ENCODE measurements at regions not wholly inside any gene's neighbourhood (a gene's known extent, or its start where the extent isn't known, plus 50 kb on each side); places are given as distances from the start of the nearest gene placed in this dataset.

- TF ChIP-seq SP1 (IDR thresholded peaks at IDR 0.05) = no peak
- no peak for TF ChIP-seq FOXA1 (IDR thresholded peaks at IDR 0.05)
- no peak for TF ChIP-seq TARDBP (IDR thresholded peaks at IDR 0.05)
- no peak for TF ChIP-seq FOXM1 (IDR thresholded peaks at IDR 0.05; ENCODE audit: borderline replicate concordance)
- TF ChIP-seq HDGF (IDR thresholded peaks at IDR 0.05; ENCODE audit: borderline replicate concordance) = no peak
- TF ChIP-seq ZNF384 (IDR thresholded peaks at IDR 0.05) = no peak
- TF ChIP-seq PKNOX1 (IDR thresholded peaks at IDR 0.05) = no peak
- no peak for TF ChIP-seq NFRKB (IDR thresholded peaks at IDR 0.05)
- ChIA-PET POLR2A (no interaction called here), CTCF (no interaction called here)
- DNase-seq (ENCODE audit: extremely low spot score) = no peak
Measured at GRCh38 chr2:217703999-217704398, 298.8 kb downstream of the TNS1 start.

- CTCF ChIA-PET = no interaction called here
- POLR2A ChIA-PET = no interaction called here
Measured at GRCh38 chr2:217703102-217703501, 299.7 kb downstream of the TNS1 start.

GRCh38 chr2:217701622-217702021 is 301.2 kb downstream of the TNS1 start:
- DNase-seq (ENCODE audit: extremely low spot score) = no peak
- CTCF ChIA-PET = no interaction called here
- POLR2A ChIA-PET = no interaction called here
- TF ChIP-seq HDGF (IDR thresholded peaks at IDR 0.05; ENCODE audit: borderline replicate concordance) (no peak), FOXM1 (IDR thresholded peaks at IDR 0.05; ENCODE audit: borderline replicate concordance) (no peak), ARNT (IDR thresholded peaks at IDR 0.05) (no peak), TARDBP (IDR thresholded peaks at IDR 0.05) (no peak), SUZ12 (IDR thresholded peaks at IDR 0.05) (no peak), ZNF384 (IDR thresholded peaks at IDR 0.05) (no peak), ELF4 (IDR thresholded peaks at IDR 0.05) (no peak)

More at GRCh38 chr2:217703102-217703501, 299.7 kb downstream of the TNS1 start:
- DNase-seq (ENCODE audit: extremely low spot score) = no peak
- TF ChIP-seq ELF4 (IDR thresholded peaks at IDR 0.05) = no peak
- no peak for TF ChIP-seq LEF1 (IDR thresholded peaks at IDR 0.05; ENCODE audit: borderline replicate concordance)
- TF ChIP-seq SUZ12 (IDR thresholded peaks at IDR 0.05) = no peak
- no peak for TF ChIP-seq NFRKB (IDR thresholded peaks at IDR 0.05)

GRCh38 chr2:217698691-217699090 is 304.1 kb downstream of the TNS1 start:
- CTCF ChIA-PET = no interaction called here
- POLR2A ChIA-PET = no interaction called here
- no peak for DNase-seq (ENCODE audit: extremely low spot score)
- TF ChIP-seq TARDBP (IDR thresholded peaks at IDR 0.05) (no peak), HDGF (IDR thresholded peaks at IDR 0.05; ENCODE audit: borderline replicate concordance) (no peak), FOXM1 (IDR thresholded peaks at IDR 0.05; ENCODE audit: borderline replicate concordance) (no peak)

GRCh38 chr2:217695033-217695520 is 307.7 kb downstream of the TNS1 start:
- no peak for DNase-seq (ENCODE audit: extremely low spot score)
- TF ChIP-seq NFRKB (IDR thresholded peaks at IDR 0.05) (no peak), CTBP1 (IDR thresholded peaks at IDR 0.05; ENCODE audit: borderline replicate concordance) (no peak), FOXA1 (IDR thresholded peaks at IDR 0.05) (no peak), TARDBP (IDR thresholded peaks at IDR 0.05) (no peak), FOXK2 (IDR thresholded peaks at IDR 0.05) (no peak), BHLHE40 (IDR thresholded peaks at IDR 0.05; ENCODE audit: borderline replicate concordance) (no peak), FOXM1 (IDR thresholded peaks at IDR 0.05; ENCODE audit: borderline replicate concordance) (no peak), SUZ12 (IDR thresholded peaks at IDR 0.05) (no peak), PKNOX1 (IDR thresholded peaks at IDR 0.05) (no peak), HDGF (IDR thresholded peaks at IDR 0.05; ENCODE audit: borderline replicate concordance) (no peak), ARNT (IDR thresholded peaks at IDR 0.05) (no peak), ZNF384 (IDR thresholded peaks at IDR 0.05) (no peak), SP1 (IDR thresholded peaks at IDR 0.05) (no peak), LEF1 (IDR thresholded peaks at IDR 0.05; ENCODE audit: borderline replicate concordance) (no peak), L3MBTL2 (conservative IDR thresholded peaks at IDR 0.05) (no peak), ELF4 (IDR thresholded peaks at IDR 0.05) (no peak)
- ChIA-PET POLR2A (no interaction called here), CTCF (interaction anchor here (1.3 kb wide), 1 partner anchor 44 kb away, joined by 3 read pairs; no protein-coding TSS in a partner anchor)

- POLR2A ChIA-PET = no interaction called here
Measured at GRCh38 chr2:217694291-217694690, 308.5 kb downstream of the TNS1 start.

GRCh38 chr2:217693363-217693762 is 309.4 kb downstream of the TNS1 start:
- POLR2A ChIA-PET = no interaction called here
- no peak for DNase-seq (ENCODE audit: extremely low spot score)
- TF ChIP-seq NFRKB (IDR thresholded peaks at IDR 0.05) = no peak
- TF ChIP-seq TARDBP (IDR thresholded peaks at IDR 0.05) = no peak
- no peak for TF ChIP-seq ELF4 (IDR thresholded peaks at IDR 0.05)
- no peak for TF ChIP-seq FOXA1 (IDR thresholded peaks at IDR 0.05)
- no peak for TF ChIP-seq SUZ12 (IDR thresholded peaks at IDR 0.05)
- TF ChIP-seq CTBP1 (IDR thresholded peaks at IDR 0.05; ENCODE audit: borderline replicate concordance) = no peak
- no peak for TF ChIP-seq PKNOX1 (IDR thresholded peaks at IDR 0.05)
- no peak for TF ChIP-seq FOXK2 (IDR thresholded peaks at IDR 0.05)
- TF ChIP-seq ARNT (IDR thresholded peaks at IDR 0.05) = no peak
- no peak for TF ChIP-seq BHLHE40 (IDR thresholded peaks at IDR 0.05; ENCODE audit: borderline replicate concordance)
- TF ChIP-seq ZNF384 (IDR thresholded peaks at IDR 0.05) = no peak
- TF ChIP-seq SP1 (IDR thresholded peaks at IDR 0.05) = no peak
- no peak for TF ChIP-seq FOXM1 (IDR thresholded peaks at IDR 0.05; ENCODE audit: borderline replicate concordance)
- no peak for TF ChIP-seq HDGF (IDR thresholded peaks at IDR 0.05; ENCODE audit: borderline replicate concordance)
- no peak for TF ChIP-seq LEF1 (IDR thresholded peaks at IDR 0.05; ENCODE audit: borderline replicate concordance)
- TF ChIP-seq L3MBTL2 (conservative IDR thresholded peaks at IDR 0.05) = no peak
- CTCF ChIA-PET = interaction anchor here (0.7 to 1.2 kb wide), 2 partner anchors 20 kb away, joined by 3 to 4 read pairs; no protein-coding TSS in a partner anchor

More at GRCh38 chr2:217694291-217694690, 308.5 kb downstream of the TNS1 start:
- no peak for TF ChIP-seq BHLHE40 (IDR thresholded peaks at IDR 0.05; ENCODE audit: borderline replicate concordance)
- no peak for DNase-seq (ENCODE audit: extremely low spot score)
- CTCF ChIA-PET = no interaction called here

Measured in HEK293T (cell line).